CD4-positive, alpha-beta T cell treated with Interleukin-6 for 4 hours (primary cell): ENCODE measurements at regions not wholly inside any gene's neighbourhood (a gene's known extent, or its start where the extent isn't known, plus 50 kb on each side); places are given as distances from the start of the nearest gene placed in this dataset.
A peak's percentile ranks its signal among the peaks of the same experiment; 100 is the strongest.

Experiments used
- DNase-seq: peaks from one replicate; pipeline ENCODE4 v3.0.0-alpha.2; 2020; ENCODE audit warnings: mixed read lengths

GRCh38 chr2:152961351-152961750 lies 242.9 kb downstream of the ARL6IP6 start:
- DNase-seq, result no peak

GRCh38 chr2:152950126-152950525 lies 231.7 kb downstream of the ARL6IP6 start:
- no peak for DNase-seq

GRCh38 chr2:152944099-152944498 lies 225.7 kb downstream of the ARL6IP6 start:
- DNase-seq, result no peak

GRCh38 chr2:152942940-152943440 lies 224.6 kb downstream of the ARL6IP6 start:
- DNase-seq, result no peak

GRCh38 chr2:152930501-152930900 lies 212.1 kb downstream of the ARL6IP6 start:
- DNase-seq, result no peak

- no peak for DNase-seq
Observed at GRCh38 chr2:152929628-152930027, 211.2 kb downstream of the ARL6IP6 start.

- DNase-seq, result peak; percentile 6
Observed at GRCh38 chr2:152925547-152926448, 207.4 kb downstream of the ARL6IP6 start.

GRCh38 chr2:152924722-152925121 lies 206.3 kb downstream of the ARL6IP6 start:
- DNase-seq, result no peak

- DNase-seq, result no peak
Observed at GRCh38 chr2:152924219-152924618, 205.8 kb downstream of the ARL6IP6 start.

GRCh38 chr2:152920846-152921245 lies 202.4 kb downstream of the ARL6IP6 start:
- no peak for DNase-seq

GRCh38 chr2:152910970-152911369 lies 192.6 kb downstream of the ARL6IP6 start:
- DNase-seq, result no peak

- DNase-seq, result no peak
Observed at GRCh38 chr2:152907046-152907445, 188.6 kb downstream of the ARL6IP6 start.

- DNase-seq, result no peak
Observed at GRCh38 chr2:152894051-152894450, 175.6 kb downstream of the ARL6IP6 start.

- no peak for DNase-seq
Observed at GRCh38 chr2:152890736-152891135, 172.3 kb downstream of the ARL6IP6 start.

- no peak for DNase-seq
Observed at GRCh38 chr2:152883951-152884487, 165.6 kb downstream of the ARL6IP6 start.

GRCh38 chr2:152881527-152881926 lies 163.1 kb downstream of the ARL6IP6 start:
- no peak for DNase-seq

- DNase-seq, result no peak
Observed at GRCh38 chr2:152879275-152879674, 160.9 kb downstream of the ARL6IP6 start.

GRCh38 chr2:152875701-152876695 lies 157.6 kb downstream of the ARL6IP6 start:
- no peak for DNase-seq

- no peak for DNase-seq
Observed at GRCh38 chr2:152874955-152875354, 156.5 kb downstream of the ARL6IP6 start.

- DNase-seq, result no peak
Observed at GRCh38 chr2:152870239-152870638, 151.8 kb downstream of the ARL6IP6 start.

GRCh38 chr2:152867397-152867796 lies 149.0 kb downstream of the ARL6IP6 start:
- DNase-seq, result no peak

- no peak for DNase-seq
Observed at GRCh38 chr2:152864601-152865149, 146.3 kb downstream of the ARL6IP6 start.

- no peak for DNase-seq
Observed at GRCh38 chr2:152863826-152864225, 145.4 kb downstream of the ARL6IP6 start.
